CD4-positive, alpha-beta T cell treated with Interleukin-10 for 1 hour (primary cell): ENCODE measurements at regions not wholly inside any gene's neighbourhood (a gene's known extent, or its start where the extent isn't known, plus 50 kb on each side); places are given as distances from the start of the nearest gene placed in this dataset.
"Not testable (repeated sequence)": the region's sequence is repeated elsewhere in the genome, so short reads cannot be mapped to it uniquely, and the experiment has no call there.

ENCODE experiments used
- DNase-seq: peaks from one replicate; pipeline ENCODE4 v3.0.0-alpha.2; 2020

- no peak for DNase-seq
Observed at GRCh38 chr12:129959889-129960288, 56.1 kb upstream of the TMEM132D start.

DNA sequence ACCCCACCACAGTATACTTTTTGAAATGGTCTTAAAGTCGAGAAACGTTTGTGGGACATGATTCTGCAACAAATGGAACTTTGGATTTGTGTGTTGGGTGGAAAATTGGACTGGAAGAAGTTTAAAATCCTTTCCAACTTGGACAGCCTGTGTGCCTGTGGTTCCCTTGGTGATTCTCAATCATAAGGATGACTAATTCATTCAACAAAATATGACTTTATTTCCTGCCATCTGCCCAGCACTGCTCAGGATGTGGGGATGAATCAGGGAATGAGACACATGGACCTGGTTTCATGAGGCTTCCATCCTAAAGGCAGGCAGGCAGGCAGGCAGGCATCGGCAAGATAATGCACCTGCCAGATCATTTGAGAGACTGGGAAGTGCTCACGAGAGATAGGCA lies 57.3 kb upstream of the TMEM132D start:
- no peak for DNase-seq

GRCh38 chr12:129961856-129962255 lies 58.0 kb upstream of the TMEM132D start:
- no peak for DNase-seq

- DNase-seq: no peak
Observed at GRCh38 chr12:129964300-129964699, 60.5 kb upstream of the TMEM132D start.

DNA sequence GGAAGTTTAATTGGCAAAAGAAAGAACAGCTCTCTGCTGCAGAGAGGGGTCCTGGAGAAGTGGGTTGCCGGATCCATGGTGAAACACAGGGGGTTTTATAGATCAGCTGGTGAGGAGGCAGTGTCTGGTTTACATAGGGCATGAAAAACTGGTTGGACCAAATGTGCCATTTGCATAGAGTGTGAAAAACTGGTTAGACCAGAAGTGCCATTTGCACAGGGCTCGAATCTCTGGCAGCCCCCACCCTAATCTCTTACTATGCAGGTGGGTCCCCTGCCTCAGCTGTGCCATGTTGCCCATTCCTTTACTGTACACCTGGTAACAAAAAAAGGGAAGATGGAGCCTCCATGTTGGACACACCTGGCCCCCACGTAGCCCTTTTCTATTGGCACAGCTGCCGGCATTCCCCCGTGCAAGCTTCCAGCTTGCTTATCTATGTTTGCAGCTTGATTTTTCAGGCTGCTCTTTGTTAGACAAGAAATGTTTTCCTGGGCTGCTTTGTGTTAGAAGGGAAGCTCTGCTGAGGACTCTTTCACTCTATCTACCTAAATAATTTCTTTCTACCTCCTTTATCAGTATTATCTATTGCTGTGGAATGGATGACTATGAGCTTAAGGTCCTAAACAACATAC lies 61.1 kb upstream of the TMEM132D start:
- DNase-seq: no peak

- DNase-seq: no peak
Observed at GRCh38 chr12:129966146-129966995, 62.5 kb upstream of the TMEM132D start.

- DNase-seq: no peak
Observed at GRCh38 chr12:129971721-129972120, 67.9 kb upstream of the TMEM132D start.

GRCh38 chr12:129973236-129973961 lies 69.6 kb upstream of the TMEM132D start:
- DNase-seq: no peak

GRCh38 chr12:129984106-129984505 lies 80.3 kb upstream of the TMEM132D start:
- no peak for DNase-seq

GRCh38 chr12:129987841-129988240 lies 84.0 kb upstream of the TMEM132D start:
- DNase-seq: no peak

GRCh38 chr12:129994634-129995033 lies 90.8 kb upstream of the TMEM132D start:
- no peak for DNase-seq

DNA sequence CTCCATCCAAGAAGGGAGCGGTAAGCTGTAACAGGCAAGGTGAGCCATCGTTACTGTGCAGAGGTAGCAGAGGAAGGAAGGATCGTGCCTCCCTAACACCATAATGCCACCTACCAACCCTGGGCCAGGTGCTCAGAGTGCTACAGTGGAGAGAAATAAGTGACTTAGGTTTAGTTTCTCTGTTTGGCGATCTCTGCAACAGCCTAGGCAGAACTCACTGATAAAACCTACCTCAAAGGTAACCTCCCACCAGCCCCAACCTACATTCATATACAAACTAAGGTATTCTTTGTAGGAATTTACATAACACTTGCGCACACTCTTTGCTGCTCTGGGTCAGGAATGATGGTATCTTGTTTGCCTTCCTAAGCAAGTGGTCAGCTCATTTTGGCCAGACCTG lies 93.4 kb upstream of the TMEM132D start:
- DNase-seq: no peak

DNA sequence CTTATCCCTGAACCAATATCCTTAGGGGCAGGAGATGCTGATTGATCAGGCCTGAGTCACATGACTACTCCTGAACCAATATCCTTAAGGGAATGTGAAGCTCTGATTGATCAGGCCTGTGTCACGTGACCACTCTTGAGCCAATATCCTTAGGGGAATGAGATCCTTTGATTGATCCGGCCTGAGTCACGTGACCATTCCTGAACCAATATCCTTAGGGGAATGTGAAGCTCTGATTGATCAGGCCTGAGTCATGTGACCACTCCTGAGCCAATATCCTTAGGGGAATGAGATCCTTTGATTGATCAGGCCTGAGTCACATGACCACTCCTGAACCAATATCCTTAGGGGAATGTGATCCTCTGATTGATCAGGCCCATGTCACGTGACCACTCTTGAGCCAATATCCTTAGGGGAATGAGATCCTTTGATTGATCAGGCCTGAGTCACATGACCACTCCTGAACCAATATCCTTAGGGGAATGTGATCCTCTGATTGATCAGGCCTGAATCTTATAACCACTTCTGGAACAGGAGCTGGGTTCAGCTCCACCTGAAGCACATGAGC lies 100.6 kb upstream of the TMEM132D start:
- not testable (repeated sequence) for DNase-seq

GRCh38 chr12:130007771-130008170 lies 103.9 kb upstream of the TMEM132D start:
- DNase-seq: no peak

GRCh38 chr12:130008241-130008640 lies 104.4 kb upstream of the TMEM132D start:
- DNase-seq: no peak

DNA sequence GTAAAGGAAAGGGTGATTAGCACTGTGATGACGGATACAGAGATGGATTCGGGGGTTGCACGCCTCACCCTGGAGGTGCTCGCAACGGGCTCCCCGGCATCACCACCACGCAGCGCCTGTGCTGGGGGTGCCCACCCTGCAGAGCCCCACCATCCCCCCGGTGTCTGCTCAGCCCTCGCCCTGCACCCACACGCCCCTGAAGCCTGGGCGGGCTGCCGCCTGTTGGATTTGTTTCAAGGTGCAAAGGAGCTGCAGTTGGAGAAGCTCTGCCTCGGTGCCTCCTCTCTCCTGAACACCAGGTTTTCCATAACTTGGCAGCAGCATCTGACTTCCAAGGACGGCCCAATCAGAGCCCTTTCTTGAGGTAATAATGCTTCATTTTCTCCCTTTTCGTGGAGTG lies 106.1 kb upstream of the TMEM132D start:
- no peak for DNase-seq

- DNase-seq: no peak
Observed at GRCh38 chr12:130011611-130012385, 108.0 kb upstream of the TMEM132D start.

- DNase-seq: peak; percentile 8
Observed at GRCh38 chr12:130013771-130014484, 110.1 kb upstream of the TMEM132D start.

GRCh38 chr12:130014485-130014807 lies 110.6 kb upstream of the TMEM132D start:
- no peak for DNase-seq

- DNase-seq: no peak
Observed at GRCh38 chr12:130016194-130016593, 112.4 kb upstream of the TMEM132D start.

- no peak for DNase-seq
Observed at GRCh38 chr12:130016986-130017385, 113.2 kb upstream of the TMEM132D start.
